ENCODE measurements at regions not wholly inside any gene's neighbourhood (a gene's known extent, or its start where the extent isn't known, plus 50 kb on each side); places are given as distances from the start of the nearest gene placed in this dataset.
"Not testable (repeated sequence)": the region's sequence is repeated elsewhere in the genome, so short reads cannot be mapped to it uniquely, and the experiment has no call there.

DNA sequence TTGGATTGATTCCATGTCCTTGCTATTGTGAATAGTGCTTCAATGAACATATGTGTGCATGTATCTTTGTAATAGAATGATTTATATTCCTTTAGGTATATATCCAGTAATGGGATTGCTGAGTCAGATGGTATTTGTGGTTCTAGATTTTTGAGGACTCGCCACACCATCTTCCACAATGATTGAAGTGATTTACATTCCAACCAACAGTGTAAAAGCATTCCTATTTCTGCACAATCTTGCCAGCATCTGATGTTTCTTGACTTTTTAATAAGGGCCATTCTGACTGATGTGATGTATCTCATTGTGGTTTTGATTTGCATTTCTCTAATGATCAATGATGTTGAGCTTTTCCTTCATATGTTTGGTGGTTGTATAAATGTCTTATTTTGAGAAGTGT lies 437.9 kb downstream of the IRX1 start:
- TF ChIP-seq, protein P1, sequence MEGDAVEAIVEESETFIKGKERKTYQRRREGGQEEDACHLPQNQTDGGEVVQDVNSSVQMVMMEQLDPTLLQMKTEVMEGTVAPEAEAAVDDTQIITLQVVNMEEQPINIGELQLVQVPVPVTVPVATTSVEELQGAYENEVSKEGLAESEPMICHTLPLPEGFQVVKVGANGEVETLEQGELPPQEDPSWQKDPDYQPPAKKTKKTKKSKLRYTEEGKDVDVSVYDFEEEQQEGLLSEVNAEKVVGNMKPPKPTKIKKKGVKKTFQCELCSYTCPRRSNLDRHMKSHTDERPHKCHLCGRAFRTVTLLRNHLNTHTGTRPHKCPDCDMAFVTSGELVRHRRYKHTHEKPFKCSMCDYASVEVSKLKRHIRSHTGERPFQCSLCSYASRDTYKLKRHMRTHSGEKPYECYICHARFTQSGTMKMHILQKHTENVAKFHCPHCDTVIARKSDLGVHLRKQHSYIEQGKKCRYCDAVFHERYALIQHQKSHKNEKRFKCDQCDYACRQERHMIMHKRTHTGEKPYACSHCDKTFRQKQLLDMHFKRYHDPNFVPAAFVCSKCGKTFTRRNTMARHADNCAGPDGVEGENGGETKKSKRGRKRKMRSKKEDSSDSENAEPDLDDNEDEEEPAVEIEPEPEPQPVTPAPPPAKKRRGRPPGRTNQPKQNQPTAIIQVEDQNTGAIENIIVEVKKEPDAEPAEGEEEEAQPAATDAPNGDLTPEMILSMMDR (IDR thresholded peaks at IDR 0.05) = not testable (repeated sequence)
- TF ChIP-seq POLR2A (IDR thresholded peaks at IDR 0.05) = not testable (repeated sequence)
